Activated T-cell treated with anti-CD3 and anti-CD28 coated beads for 1 hour (primary cell): ENCODE measurements at regions not wholly inside any gene's neighbourhood (a gene's known extent, or its start where the extent isn't known, plus 50 kb on each side); places are given as distances from the start of the nearest gene placed in this dataset.
A peak's percentile ranks its signal among the peaks of the same experiment; 100 is the strongest.

ENCODE experiments used
- DNase-seq: peaks from one replicate; pipeline ENCODE4 v3.0.0-alpha.2; 2020; ENCODE audit warnings: low read depth

DNA sequence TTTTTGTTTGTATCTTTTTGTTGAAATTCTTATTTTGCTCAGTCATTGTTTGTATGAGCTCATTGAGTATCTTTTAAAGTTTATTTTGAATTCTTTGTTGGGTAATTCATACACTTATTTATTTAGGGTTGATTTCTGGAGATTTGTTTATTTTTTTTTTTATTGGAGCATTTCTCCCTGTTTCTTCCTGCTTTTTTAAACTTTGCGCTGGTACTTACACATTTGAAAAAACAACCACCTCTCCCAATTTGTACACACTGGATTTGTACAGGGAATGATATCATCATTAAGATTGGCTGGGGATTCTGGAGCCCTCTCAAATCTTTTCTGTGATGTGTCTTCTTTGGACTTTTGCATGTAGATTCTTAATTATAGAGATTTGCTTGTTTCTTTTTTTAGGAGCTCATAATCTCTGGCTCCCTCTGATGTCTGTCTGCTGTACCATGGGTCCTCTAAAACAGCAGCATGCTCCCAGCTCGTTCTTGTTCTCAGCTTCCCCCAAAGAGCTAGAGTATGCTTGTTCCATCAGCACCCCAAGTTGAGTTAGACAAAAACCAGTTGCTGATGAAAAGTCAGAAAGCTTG is 310.7 kb downstream of the DUSP10 start:
- DNase-seq: no peak

DNA sequence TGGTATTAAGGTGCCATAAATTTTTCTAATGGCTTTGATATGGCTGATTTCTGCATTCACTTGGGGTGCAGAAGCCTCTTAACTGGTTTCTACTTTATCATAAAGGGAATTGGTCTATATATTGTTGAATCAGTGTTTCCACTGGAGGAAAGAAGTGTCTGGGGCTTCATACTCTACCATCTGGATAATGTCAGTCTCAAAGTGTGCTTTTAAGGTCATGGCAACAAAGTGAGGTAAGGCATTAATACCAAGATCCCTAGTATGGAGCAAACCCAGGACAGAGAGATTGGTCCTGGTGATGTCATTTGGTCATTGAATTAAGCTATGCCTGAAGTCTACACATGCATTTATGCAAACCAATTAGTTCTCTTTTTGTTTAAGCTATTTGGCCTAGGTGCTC is 309.9 kb downstream of the DUSP10 start:
- no peak for DNase-seq

DNA sequence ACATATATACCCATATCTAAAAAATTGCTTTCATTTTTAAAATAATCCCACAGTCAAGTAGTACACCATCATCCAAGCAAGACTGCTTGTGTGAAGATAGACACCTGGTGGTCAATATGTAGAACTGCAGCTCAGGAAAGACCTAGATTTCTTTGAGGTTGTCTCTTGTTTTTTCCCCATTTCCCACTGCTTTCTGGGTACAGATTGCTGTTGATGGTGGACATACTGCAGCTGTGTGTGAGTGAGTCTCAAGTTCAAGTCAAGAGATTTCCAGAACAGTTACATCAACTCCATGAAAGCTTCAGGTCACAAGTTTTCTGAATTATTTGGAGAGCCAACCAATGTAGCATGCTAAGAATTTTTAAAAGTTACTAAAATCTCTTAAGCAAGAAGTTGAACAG is 306.4 kb downstream of the DUSP10 start:
- no peak for DNase-seq

DNA sequence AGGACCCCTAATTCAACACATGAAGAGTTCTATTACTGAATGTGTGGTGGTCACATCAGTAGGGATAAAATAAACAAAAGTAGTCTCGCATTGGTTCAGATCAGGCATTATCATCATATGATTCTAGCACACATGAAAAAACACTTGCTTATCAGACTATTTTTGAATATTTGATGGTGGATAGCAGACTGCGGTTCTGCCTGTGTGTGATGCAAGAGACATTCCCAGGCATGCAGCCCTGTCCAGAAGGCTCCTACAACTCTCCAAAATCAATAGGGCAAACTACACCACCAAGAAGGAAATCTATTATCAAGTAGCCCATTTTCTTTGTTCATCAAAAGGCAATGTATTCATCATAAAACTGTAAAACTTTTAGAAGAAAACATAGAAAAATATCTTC is 304.7 kb downstream of the DUSP10 start:
- no peak for DNase-seq

DNA sequence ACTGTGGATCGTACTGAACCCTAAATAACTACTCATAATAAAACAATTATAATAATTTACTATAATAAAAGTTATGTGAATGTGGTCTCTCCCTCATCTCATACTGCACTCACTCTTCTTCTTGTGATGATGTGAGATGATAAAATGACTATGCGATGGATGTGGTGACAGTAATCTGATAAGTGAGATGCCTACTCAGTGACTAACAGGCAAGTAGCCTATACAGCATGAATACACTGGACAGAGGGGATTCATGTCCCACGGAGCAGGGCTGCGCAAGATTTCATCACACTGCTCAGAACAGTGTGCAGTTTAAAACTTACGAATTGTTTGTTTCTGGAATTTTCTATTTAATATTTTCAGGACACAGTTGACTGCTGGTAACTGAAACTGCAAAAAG is 304.0 kb downstream of the DUSP10 start:
- no peak for DNase-seq

DNA sequence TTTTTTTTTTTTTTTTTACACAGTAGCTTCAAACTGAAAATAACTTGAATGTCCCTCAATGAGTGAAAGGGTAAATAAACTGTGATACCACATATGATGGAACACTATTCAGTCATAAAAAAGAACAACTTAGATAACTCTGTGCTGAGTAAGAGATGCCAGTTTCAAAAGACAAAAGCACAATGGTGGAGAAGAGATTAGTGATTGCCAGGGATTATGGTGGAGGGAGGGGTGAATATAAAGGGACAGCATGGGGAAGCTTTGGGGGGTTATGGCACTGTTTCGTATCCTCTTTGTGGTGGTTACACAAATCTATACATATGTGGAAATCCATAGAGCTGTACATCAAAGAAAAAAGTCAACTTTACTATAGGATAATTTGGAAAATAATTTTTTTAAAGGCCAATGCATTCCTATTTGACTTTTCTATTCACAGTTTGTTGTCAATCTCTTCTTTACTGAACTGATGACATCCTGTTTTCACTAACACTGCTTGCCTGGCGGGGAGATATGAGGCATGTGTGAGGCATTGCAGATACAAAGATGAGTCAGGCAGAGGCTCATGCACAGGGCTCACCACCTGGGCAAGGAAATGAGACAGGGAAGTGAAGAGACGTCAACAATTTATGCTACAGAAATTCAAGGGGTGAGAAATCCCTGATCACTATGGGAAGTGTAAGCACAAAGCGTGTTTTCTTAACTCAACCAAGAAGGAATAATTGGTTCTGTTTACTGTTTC is 302.7 kb downstream of the DUSP10 start:
- peak; percentile 34 for DNase-seq

DNA sequence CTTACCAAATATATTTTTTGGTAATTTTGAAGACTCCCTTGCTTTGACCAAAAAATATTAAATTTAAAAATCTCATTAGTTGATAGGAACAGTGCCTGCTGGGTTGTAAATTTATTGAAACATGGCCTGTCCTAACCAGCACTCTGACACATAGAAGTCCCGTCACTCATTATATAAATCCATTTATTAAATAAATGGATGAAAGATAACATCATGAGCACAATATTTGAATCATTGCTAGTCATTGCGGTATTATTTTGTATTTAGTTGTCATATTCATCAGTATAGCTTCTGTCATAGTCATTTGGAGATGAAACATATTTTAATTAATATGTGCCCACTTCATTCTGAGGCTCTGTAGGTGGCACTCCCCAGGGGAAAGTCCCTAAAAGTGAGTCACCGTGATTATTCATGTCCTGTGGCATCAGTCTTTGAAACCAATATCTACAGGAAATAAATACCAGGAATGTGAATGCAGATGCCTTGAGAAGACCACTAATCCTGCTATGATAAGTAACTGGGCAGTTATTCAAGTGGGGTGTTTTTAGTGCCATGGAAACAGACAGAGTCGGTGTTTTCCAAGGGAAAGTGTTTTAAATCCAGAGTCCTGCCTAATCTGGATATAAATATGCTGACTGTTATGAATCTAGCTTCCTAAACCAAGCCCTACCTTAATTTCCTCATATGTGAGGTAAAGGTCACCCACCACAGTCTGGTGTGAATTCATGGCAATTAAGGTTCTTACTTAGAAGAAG is 302.0 kb downstream of the DUSP10 start:
- DNase-seq: no peak

DNA sequence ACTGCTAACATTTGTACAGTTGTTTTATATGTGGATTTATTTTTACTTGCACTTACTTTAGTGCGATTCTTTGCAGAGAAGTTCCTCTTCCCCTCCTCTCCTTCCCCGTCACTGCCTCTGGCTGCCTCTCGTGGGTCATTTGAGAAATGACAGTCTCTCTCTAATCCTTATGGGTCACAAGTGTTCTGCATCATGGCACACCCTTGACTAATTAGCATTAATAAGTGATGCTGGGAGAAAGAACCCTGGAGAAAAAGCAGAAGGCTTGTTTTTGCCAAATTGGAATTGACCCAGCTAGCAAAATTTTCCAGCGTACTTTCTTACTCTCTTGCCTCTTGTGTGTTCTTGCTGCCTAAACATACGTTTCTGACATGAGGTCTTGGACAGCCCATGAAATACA is 301.2 kb downstream of the DUSP10 start:
- DNase-seq: no peak

DNA sequence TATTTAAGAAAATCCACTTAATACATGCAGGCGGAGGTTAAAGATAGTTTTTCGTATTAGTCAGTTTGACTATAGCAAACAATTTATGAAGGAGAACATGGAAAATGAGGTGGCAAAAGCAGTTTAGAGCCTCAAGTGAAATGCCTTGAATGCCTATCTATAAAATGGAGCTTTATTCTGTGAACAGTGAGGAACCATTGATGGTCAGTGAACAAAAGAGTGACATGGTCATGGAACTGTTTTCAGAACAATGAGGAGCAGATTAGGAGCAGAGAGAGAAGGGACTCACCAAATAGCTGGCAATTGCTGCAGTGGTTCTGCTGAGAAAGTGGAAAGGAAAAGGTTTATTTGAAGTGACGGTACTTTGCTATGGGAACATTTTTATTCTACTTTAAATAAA is 299.8 kb downstream of the DUSP10 start:
- no peak for DNase-seq

DNA sequence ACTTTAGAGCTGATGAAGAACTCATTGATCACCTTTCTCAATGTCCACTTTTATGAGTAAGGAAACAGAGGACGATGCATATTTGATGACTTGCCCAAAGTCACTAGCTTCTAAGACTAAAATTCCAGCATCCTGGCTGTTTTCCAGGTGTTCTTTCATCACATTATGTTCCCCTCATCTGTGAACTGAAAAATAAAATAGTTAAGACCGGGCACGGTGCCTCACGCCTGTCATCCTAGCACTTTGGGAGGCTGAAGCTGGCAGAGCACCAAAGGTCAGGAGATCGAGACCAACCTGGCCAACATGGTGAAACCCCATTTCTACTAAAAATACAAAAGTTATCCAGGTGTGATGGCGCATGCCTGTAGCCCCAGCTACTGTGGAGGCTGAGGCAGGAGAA is 297.5 kb downstream of the DUSP10 start:
- no peak for DNase-seq

DNA sequence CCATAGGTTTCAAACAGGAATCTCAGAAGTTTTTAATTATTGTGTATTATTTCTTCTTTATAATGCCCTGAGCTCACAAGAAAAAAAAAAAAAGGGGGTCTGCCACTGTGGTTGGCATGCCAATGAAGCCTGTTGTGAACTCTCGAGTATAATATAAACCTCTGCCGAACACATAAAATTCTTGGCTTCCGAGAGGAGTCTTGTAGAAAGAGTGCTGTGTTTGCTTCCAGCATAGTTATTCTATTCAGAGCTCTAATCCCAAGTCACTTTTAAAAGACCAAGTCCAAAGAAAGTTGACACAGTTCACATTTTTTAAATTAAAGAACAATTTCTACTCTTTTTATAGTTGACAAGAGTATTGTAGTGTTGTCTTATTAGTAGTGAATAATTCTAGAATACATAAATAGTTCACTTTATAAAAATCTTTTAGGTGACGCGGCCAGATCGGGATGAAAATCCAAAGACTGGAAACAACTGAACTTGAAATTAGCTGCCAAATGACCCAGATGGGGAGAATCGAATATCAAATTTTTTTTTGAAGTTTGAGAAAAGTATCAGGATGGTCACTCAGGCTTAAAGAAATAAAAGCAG is 293.2 kb downstream of the DUSP10 start:
- no peak for DNase-seq

DNA sequence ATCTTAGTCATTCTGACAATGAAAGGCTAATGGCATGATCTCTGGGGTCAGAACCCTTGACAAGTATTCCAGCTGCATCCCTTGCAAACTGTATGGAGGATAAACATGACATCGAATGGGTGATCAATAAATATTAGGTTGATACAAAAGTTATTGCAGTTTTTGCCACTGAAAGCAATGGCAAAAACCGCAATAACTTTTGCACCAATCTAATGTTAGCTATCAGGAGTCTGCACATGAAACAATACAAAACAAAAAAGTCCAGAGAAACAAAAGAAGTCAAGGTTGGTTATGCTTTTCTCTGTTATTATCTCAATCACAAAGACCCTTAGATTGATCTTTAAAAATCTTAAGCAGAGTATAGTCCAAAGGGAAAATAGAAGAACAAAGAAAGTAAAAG is 292.7 kb downstream of the DUSP10 start:
- DNase-seq: no peak

DNA sequence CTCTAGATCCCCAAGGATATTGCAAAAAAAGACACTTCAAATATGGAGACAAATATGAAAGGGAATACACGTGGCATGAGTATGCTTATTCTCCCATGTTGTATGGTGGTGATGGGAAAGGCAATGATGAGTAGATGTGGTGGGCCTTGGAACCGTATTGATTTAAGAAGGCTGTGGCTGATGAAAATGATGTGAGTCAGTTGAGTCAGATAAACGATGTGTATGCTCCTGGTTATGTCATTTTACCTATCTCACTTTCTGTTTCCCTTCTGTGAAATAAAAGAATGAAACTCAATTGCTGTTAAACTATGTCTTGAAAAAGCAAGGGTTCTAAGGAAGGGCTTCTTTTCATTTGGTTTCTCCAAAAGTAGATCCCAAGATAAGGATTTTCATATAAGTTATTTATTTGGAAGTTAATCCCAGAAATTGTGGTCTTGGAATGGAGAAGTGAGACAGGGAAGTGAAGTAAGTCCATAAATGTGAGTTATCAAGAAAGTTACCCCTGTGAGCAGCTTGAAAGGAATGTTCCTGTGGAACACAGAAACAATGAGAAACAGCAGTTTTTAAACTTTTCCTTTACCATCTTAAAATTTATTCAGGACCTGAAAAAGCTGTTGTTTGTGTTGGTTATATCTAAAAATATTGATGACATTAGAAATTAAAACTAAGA is 292.0 kb downstream of the DUSP10 start:
- DNase-seq: no peak

DNA sequence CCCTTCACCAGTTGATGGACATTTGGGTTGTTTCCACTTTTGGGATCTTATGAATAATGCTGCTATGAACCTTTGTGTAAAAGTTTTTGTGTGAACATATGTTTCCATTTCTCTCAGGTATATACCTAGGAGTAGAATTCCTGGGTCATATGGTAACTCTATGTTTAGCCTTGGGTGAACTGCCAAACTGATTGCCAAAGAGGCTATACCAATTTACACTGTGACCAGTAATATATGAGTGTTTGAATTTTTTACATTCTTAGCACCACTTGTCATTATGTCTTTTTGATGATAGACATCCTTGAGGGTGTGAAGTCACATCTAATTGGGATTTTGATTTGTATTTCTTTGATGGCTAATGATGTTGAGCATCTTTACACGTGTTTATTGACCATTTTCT is 290.1 kb downstream of the DUSP10 start:
- no peak for DNase-seq

DNA sequence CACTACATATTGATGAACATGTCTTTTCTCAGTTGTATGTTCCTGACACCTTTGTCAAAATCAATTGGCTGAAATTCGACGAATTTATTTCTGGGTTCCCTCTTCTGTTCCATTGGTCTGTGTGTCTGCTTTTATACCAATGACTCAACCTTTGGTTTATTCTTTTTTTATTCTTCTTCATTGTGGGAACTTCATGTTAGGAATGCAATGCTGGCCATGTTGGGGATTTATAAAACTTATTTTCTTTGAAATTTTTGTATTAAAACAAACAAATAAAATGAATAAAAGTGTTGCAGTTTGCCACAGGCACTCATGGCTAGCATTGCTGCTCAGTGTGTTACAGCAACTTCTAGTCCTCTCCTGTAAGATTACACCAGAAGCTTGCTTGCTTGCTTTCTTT is 287.8 kb downstream of the DUSP10 start:
- DNase-seq: no peak

DNA sequence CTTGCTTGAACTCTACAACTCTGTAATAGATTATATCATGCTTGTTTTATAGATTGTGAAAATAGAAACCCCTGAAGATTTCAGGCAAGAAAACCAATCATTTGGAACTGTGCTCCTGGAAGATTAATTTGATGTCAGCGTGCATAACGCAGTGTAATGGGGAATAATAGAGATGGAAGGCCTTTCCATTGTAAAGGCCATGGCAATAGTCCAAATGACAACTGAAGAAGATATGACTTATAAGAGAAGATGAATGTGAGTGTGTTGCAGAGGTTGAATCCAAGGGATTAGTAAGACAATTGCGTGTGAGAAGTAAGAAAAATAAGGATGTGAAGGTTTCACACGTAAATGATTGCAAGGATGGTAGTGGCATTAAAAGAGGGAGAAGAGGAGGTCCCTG is 285.0 kb downstream of the DUSP10 start:
- DNase-seq: no peak

DNA sequence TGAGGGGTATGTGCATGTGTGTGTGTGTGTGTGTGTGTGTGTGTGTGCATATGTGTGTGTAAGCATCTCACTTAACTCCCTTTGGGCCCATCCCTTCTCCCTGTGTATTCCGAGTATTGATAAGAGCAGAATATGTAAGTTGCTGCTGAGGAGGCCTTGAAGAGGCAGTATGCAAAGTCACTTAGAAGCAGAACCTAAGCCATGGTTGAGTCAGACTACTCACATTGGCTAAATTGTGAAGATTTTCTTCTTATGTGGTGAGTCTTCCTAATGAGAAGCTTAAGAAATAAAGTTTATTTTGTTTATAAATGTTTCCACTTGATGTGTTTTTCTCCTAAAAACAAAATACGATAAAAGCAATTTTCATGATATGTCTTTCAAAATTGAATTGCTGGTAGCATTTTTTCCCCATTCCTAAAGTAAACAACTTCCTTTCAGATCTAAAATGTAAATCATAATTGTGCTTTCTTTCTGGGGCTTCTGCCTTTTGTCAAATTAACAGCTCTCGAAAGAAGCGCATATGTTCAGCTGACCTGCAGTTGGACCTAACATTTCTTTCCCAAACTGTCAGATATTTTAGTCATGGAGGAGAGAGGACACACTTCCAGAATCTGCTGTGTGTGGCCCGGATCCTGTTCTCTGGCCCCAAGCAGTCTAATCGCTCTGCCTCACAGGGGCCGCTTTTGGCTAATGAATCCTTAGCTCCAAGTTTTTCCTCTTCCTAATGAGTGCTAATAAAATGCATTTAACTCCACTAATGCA is 284.0 kb downstream of the DUSP10 start:
- DNase-seq: no peak

DNA sequence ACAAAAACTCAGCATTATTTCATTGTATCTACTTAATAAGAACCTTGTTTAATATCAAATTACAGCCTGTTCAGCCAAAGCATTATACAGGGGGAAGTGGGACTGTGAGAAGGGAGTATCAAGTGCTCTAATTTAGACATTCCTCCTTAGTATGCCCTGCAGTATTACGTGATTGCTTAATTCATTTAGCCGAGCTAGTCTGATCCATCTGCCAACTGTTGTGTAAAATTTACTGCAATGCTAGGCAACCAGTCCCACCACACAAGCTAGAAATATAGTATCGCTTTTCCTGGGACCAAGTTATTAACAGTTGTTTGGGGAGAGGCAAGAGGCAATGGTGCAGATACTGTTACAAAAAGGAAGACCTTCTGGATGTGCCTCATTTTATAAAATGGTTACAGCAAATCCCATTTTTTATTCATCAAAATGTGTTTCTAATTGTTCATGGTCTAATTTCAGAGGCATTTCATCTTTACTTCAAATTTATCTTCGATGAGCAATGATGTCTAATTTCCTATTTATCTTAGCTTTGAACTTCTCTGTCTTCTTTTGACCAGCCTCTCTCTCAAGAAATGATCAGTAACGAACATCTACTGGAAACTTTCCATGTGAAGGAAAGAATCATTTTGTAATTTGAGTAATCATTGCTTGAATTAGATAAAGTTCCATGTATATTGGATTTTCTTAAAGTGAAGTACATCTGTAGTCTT is 283.3 kb downstream of the DUSP10 start:
- DNase-seq: no peak

DNA sequence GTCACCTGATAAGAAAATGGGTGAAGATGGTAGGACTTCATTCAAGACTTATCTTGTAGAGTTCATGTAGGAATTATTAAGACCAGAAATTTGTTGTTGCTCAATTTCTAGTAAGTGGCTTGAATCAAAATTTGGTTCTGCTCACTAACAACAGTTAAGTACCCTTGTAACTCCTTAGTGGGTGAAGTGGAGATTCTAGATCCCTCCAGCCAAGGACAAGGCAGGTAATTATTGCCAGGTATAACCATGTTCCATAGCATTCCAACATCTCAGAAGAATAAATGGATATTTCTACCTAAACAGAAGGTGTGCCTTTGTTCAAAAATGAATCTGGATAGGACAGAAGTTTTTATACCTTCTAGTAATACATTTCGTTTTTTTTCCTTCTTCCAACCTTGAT is 282.3 kb downstream of the DUSP10 start:
- DNase-seq: no peak

DNA sequence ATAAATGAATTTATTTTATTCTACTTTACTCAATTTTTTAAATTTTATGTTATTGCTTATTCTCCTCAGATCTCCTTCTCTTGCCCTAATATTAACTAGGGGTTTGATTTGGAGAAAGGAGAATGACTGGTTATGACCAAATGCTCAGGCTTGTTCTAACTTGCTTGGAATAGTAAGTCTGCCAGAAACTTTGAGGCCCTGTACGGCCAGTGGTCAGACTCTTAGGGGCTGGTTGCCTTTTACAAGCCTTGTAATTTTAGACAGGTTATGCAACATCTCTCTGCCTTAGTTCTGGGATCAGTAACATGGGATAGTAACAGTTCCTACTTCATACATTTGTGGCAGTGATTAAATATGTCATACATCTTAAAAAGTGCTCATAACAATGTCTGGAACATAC is 279.5 kb downstream of the DUSP10 start:
- DNase-seq: no peak

DNA sequence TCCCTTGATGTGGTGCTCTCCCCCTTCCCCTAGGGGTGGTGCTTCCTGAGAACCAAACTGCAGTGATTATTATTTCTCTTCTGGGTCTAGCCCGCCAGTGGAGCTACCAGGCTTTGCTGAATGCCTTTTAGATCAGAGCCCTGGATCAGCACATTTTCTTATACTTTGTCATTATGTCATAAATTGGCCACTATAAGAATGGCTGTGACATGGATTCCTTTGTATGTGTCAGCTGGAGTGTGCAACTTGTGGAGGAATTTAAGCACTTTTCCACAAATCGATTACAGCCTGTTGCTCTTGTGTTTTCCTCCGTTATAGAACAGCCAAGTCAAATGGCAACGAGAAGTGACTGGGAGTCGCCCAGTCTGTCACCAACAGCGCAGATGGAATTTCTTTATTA is 273.3 kb downstream of the DUSP10 start:
- DNase-seq: no peak
